Activated CD4-positive, alpha-beta T cell treated with anti-CD3 and anti-CD28 coated beads, Interleukin-2, amount 50 U/mL, for 48 hours (primary cell): ENCODE measurements at regions not wholly inside any gene's neighbourhood (a gene's known extent, or its start where the extent isn't known, plus 50 kb on each side); places are given as distances from the start of the nearest gene placed in this dataset.

Source experiments
- DNase-seq, 2 experiments: peaks; one replicate each; pipeline ENCODE4 v3.0.0-alpha.2; 2020

- no peak for DNase-seq
Measured at GRCh38 chrX:122440832-122441231, 743.2 kb upstream of the GRIA3 start.

- no peak for DNase-seq
Measured at GRCh38 chrX:122441451-122441850, 742.6 kb upstream of the GRIA3 start.

- no peak for DNase-seq
Measured at GRCh38 chrX:122445466-122445865, 738.6 kb upstream of the GRIA3 start.

- DNase-seq, result no peak
Measured at GRCh38 chrX:122464341-122464740, 719.7 kb upstream of the GRIA3 start.

- no peak for DNase-seq
Measured at GRCh38 chrX:122475306-122475705, 708.8 kb upstream of the GRIA3 start.

- no peak for DNase-seq
Measured at GRCh38 chrX:122500556-122500955, 683.5 kb upstream of the GRIA3 start.

- DNase-seq, result no peak
Measured at GRCh38 chrX:122501652-122502051, 682.4 kb upstream of the GRIA3 start.

- no peak for DNase-seq
Measured at GRCh38 chrX:122504026-122504425, 680.1 kb upstream of the GRIA3 start.

GRCh38 chrX:122512561-122513072 is 671.5 kb upstream of the GRIA3 start:
- DNase-seq, result no peak

GRCh38 chrX:122517786-122518185 is 666.3 kb upstream of the GRIA3 start:
- no peak for DNase-seq

GRCh38 chrX:122545778-122546177 is 638.3 kb upstream of the GRIA3 start:
- no peak for DNase-seq

- no peak for DNase-seq
Measured at GRCh38 chrX:122546269-122546668, 637.8 kb upstream of the GRIA3 start.

GRCh38 chrX:122552286-122552800 is 631.7 kb upstream of the GRIA3 start:
- DNase-seq, result no peak

- no peak for DNase-seq
Measured at GRCh38 chrX:122555925-122556324, 628.2 kb upstream of the GRIA3 start.

- no peak for DNase-seq
Measured at GRCh38 chrX:122565952-122566351, 618.1 kb upstream of the GRIA3 start.

- DNase-seq, result no peak
Measured at GRCh38 chrX:122566401-122566800, 617.7 kb upstream of the GRIA3 start.

- no peak for DNase-seq
Measured at GRCh38 chrX:122567911-122568310, 616.2 kb upstream of the GRIA3 start.

GRCh38 chrX:122572461-122572860 is 611.6 kb upstream of the GRIA3 start:
- no peak for DNase-seq

- no peak for DNase-seq
Measured at GRCh38 chrX:122579036-122579435, 605.0 kb upstream of the GRIA3 start.

- no peak for DNase-seq
Measured at GRCh38 chrX:122579526-122579925, 604.6 kb upstream of the GRIA3 start.

- DNase-seq, result no peak
Measured at GRCh38 chrX:122582280-122582974, 601.7 kb upstream of the GRIA3 start.

GRCh38 chrX:122582975-122583305 is 601.1 kb upstream of the GRIA3 start:
- DNase-seq, result no peak

- no peak for DNase-seq
Measured at GRCh38 chrX:122583551-122583950, 600.5 kb upstream of the GRIA3 start.

- DNase-seq, result no peak
Measured at GRCh38 chrX:122584981-122585380, 599.1 kb upstream of the GRIA3 start.

GRCh38 chrX:122586831-122587230 is 597.2 kb upstream of the GRIA3 start:
- no peak for DNase-seq
